ENCODE measurements at regions not wholly inside any gene's neighbourhood (a gene's known extent, or its start where the extent isn't known, plus 50 kb on each side); places are given as distances from the start of the nearest gene placed in this dataset.

- Mint-ChIP-seq H3K36me3 (ENCODE audit: insufficient read depth) (no peaks in the 10 kb centered on the region), H3K27me3 (peaks cover 3% of the 10 kb centered on the region), H3K9me3 (ENCODE audit: low read depth) (no peaks in the 10 kb centered on the region), H3K27ac (no peak overlapping the region), H3K4me3 (ENCODE audit: low read depth) (no peak overlapping the region), H3K4me1 (ENCODE audit: low read depth) (no peaks in the 10 kb centered on the region)
- no peak for TF ChIP-seq CTCF (IDR thresholded peaks at IDR 0.05; ENCODE audit: unreplicated experiment)
- no peak for DNase-seq (ENCODE audit: low spot score, unreplicated experiment)
These were observed 199.1 kb downstream of the SCP2D1 start for GRCh38 chr20:19012676-19013075.

- no peak for TF ChIP-seq CTCF (IDR thresholded peaks at IDR 0.05; ENCODE audit: unreplicated experiment)
- no peak overlapping the region for H3K4me3 Mint-ChIP-seq (ENCODE audit: low read depth)
- no peaks in the 10 kb centered on the region for H3K36me3 Mint-ChIP-seq (ENCODE audit: insufficient read depth)
- H3K27me3 Mint-ChIP-seq = peaks cover 3% of the 10 kb centered on the region
- H3K9me3 Mint-ChIP-seq (ENCODE audit: low read depth) = no peaks in the 10 kb centered on the region
- no peak for DNase-seq (ENCODE audit: low spot score, unreplicated experiment)
- no peak overlapping the region for H3K27ac Mint-ChIP-seq
- H3K4me1 Mint-ChIP-seq (ENCODE audit: low read depth) = peaks cover 4% of the 10 kb centered on the region
These were observed 198.5 kb upstream of the SLC24A3 start for GRCh38 chr20:19013907-19014306.

- Mint-ChIP-seq H3K4me3 (ENCODE audit: low read depth) (no peak overlapping the region), H3K4me1 (ENCODE audit: low read depth) (peaks cover 13% of the 10 kb centered on the region), H3K27ac (peak overlapping the region; percentile 17), H3K9me3 (ENCODE audit: low read depth) (no peaks in the 10 kb centered on the region), H3K27me3 (peaks cover 3% of the 10 kb centered on the region), H3K36me3 (ENCODE audit: insufficient read depth) (no peaks in the 10 kb centered on the region)
- no peak for DNase-seq (ENCODE audit: low spot score, unreplicated experiment)
- TF ChIP-seq CTCF (IDR thresholded peaks at IDR 0.05; ENCODE audit: unreplicated experiment) = no peak
These were observed 196.9 kb upstream of the SLC24A3 start for GRCh38 chr20:19015351-19016139.

- peaks cover 13% of the 10 kb centered on the region for H3K4me1 Mint-ChIP-seq (ENCODE audit: low read depth)
- no peak for DNase-seq (ENCODE audit: low spot score, unreplicated experiment)
- no peak overlapping the region for H3K4me3 Mint-ChIP-seq (ENCODE audit: low read depth)
- H3K9me3 Mint-ChIP-seq (ENCODE audit: low read depth) = no peaks in the 10 kb centered on the region
- peak overlapping the region; percentile 17 for H3K27ac Mint-ChIP-seq
- H3K27me3 Mint-ChIP-seq = peaks cover 3% of the 10 kb centered on the region
- no peak for TF ChIP-seq CTCF (IDR thresholded peaks at IDR 0.05; ENCODE audit: unreplicated experiment)
- no peaks in the 10 kb centered on the region for H3K36me3 Mint-ChIP-seq (ENCODE audit: insufficient read depth)
These were observed 196.3 kb upstream of the SLC24A3 start for GRCh38 chr20:19016140-19016497.

- Mint-ChIP-seq H3K9me3 (ENCODE audit: low read depth) (no peaks in the 10 kb centered on the region), H3K27ac (no peak overlapping the region), H3K4me3 (ENCODE audit: low read depth) (no peak overlapping the region), H3K4me1 (ENCODE audit: low read depth) (peaks cover 13% of the 10 kb centered on the region), H3K27me3 (peaks cover 3% of the 10 kb centered on the region), H3K36me3 (ENCODE audit: insufficient read depth) (no peaks in the 10 kb centered on the region)
- no peak for TF ChIP-seq CTCF (IDR thresholded peaks at IDR 0.05; ENCODE audit: unreplicated experiment)
- no peak for DNase-seq (ENCODE audit: low spot score, unreplicated experiment)
These were observed 195.2 kb upstream of the SLC24A3 start for GRCh38 chr20:19017104-19017690.

Data from progenitor cell of endocrine pancreas (in vitro differentiated cells).